Liver (tissue), 8 donors: ENCODE measurements at regions not wholly inside any gene's neighbourhood (a gene's known extent, or its start where the extent isn't known, plus 50 kb on each side); places are given as distances from the start of the nearest gene placed in this dataset.

ENCODE experiments used
- DNase-seq: peaks from one replicate; pipeline ENCODE4 v3.0.0-alpha.2; 2017; ENCODE audit warnings: low spot score
- H3K27ac ChIP-seq, 2 donors: one replicate each; pipeline ENCODE4 v1.7.0; 2013; ENCODE audit warnings: inconsistent platforms in 2 of 2, low read length in 2 of 2, control low read depth in 1 of 2, low read depth in 1 of 2, mild to moderate bottlenecking in 1 of 2
- H3K27me3 ChIP-seq, 4 donors: one replicate each; pipeline versions ENCODE4 v1.6.1 to v1.7.0; 2013; ENCODE audit warnings: low read length in 3 of 4, inconsistent platforms in 1 of 4, mild to moderate bottlenecking in 1 of 4, moderate library complexity in 1 of 4; ENCODE audit not compliant: control insufficient read depth in 4 of 4, insufficient read depth in 4 of 4
- H3K36me3 ChIP-seq, 4 donors: one replicate each; pipeline versions ENCODE4 v1.6.1 to v1.7.0; 2013; ENCODE audit warnings: low read length in 3 of 4, mild to moderate bottlenecking in 3 of 4, low read depth in 1 of 4, moderate library complexity in 1 of 4; ENCODE audit not compliant: control insufficient read depth in 4 of 4, insufficient read depth in 3 of 4
- H3K4me1 ChIP-seq, 4 donors: one replicate each; pipeline versions ENCODE4 v1.6.1 to v1.7.0; 2013; ENCODE audit warnings: low read length in 3 of 4, mild to moderate bottlenecking in 3 of 4, moderate library complexity in 1 of 4; ENCODE audit not compliant: control insufficient read depth in 4 of 4, insufficient read depth in 4 of 4
- H3K4me3 ChIP-seq, 3 donors: one replicate each; pipeline versions ENCODE4 v1.6.1 to v1.7.0; 2013; ENCODE audit warnings: low read length in 3 of 3, control low read depth in 1 of 3, low read depth in 1 of 3, mild to moderate bottlenecking in 1 of 3
- H3K9ac ChIP-seq, 2 donors: one replicate each; pipeline ENCODE4 v1.7.0; 2013; ENCODE audit warnings: low read length in 2 of 2, mild to moderate bottlenecking in 2 of 2, moderate library complexity in 2 of 2, control low read depth in 1 of 2, low read depth in 1 of 2
- H3K9me3 ChIP-seq, 4 donors: one replicate each; pipeline versions ENCODE4 v1.6.1 to v1.7.0; 2013; ENCODE audit warnings: low read length in 3 of 4; ENCODE audit not compliant: control insufficient read depth in 4 of 4
- CTCF ChIP-seq: fragments of 150-350 bp; IDR thresholded peaks from 2 replicates; pipeline ENCODE4 v1.5.1; 2017; ENCODE audit warnings: improper control_type of control experiment, low read depth, low read length; ENCODE audit not compliant: missing input control
- EGR1 ChIP-seq, 2 donors: IDR thresholded peaks; 2 replicates each; pipeline ENCODE4 v1.6.1; 2016 to 2018; ENCODE audit warnings: antibody characterized with exemption in 2 of 2, low read depth in 2 of 2
- FOXA1 ChIP-seq: IDR thresholded peaks from 2 replicates; pipeline ENCODE4 v1.6.1; 2016; ENCODE audit warnings: antibody characterized with exemption
- FOXA2 ChIP-seq: IDR thresholded peaks from 2 replicates; pipeline ENCODE4 v1.6.1; 2016; ENCODE audit warnings: antibody characterized with exemption
- GABPA ChIP-seq, 2 donors: IDR thresholded peaks in 1 of 2; conservative IDR thresholded peaks in 1 of 2; 2 replicates each; pipeline ENCODE4 v1.6.1; 2016; ENCODE audit warnings: antibody characterized with exemption in 2 of 2, mild to moderate bottlenecking in 1 of 2, moderate library complexity in 1 of 2
- HNF4A ChIP-seq, 2 donors: conservative IDR thresholded peaks; 2 replicates each; pipeline ENCODE4 v1.6.1; 2016; ENCODE audit warnings: antibody characterized with exemption in 2 of 2, mild to moderate bottlenecking in 2 of 2
- HNF4G ChIP-seq: IDR thresholded peaks from 2 replicates; pipeline ENCODE4 v1.6.1; 2016; ENCODE audit warnings: antibody characterized with exemption
- JUND ChIP-seq, 2 donors: IDR thresholded peaks; 2 replicates each; pipeline ENCODE4 v1.6.1; 2016; ENCODE audit warnings: antibody characterized with exemption in 2 of 2
- MAX ChIP-seq: IDR thresholded peaks from 2 replicates; pipeline ENCODE4 v1.6.1; 2016; ENCODE audit warnings: antibody characterized with exemption
- RAD21 ChIP-seq, 2 donors: IDR thresholded peaks; 2 replicates each; pipeline ENCODE4 v1.6.1; 2016; ENCODE audit warnings: antibody characterized with exemption in 2 of 2, mild to moderate bottlenecking in 2 of 2
- REST ChIP-seq: IDR thresholded peaks from 2 replicates; pipeline ENCODE4 v1.6.1; 2016; ENCODE audit warnings: antibody characterized with exemption, mild to moderate bottlenecking
- RXRA ChIP-seq, 2 donors: IDR thresholded peaks; 2 replicates each; pipeline ENCODE4 v1.6.1; 2017 to 2018; ENCODE audit warnings: antibody characterized with exemption in 2 of 2, mild to moderate bottlenecking in 1 of 2
- SP1 ChIP-seq: IDR thresholded peaks from 2 replicates; pipeline ENCODE4 v1.6.1; 2018; ENCODE audit warnings: antibody characterized with exemption, mild to moderate bottlenecking
- TAF1 ChIP-seq: conservative IDR thresholded peaks from 2 replicates; pipeline ENCODE4 v1.6.1; 2016; ENCODE audit warnings: antibody characterized with exemption, mild to moderate bottlenecking
- YY1 ChIP-seq: IDR thresholded peaks from 2 replicates; pipeline ENCODE4 v1.6.1; 2016; ENCODE audit warnings: antibody characterized with exemption, mild to moderate bottlenecking
- WGBS: extraction: QIAGEN DNeasy Blood & Tissue Kit; methylation state at CpG from one replicate; pipeline ENCODE4 v1.1.7; 2013; 5-methylcytosine and 5-hydroxymethylcytosine counted together
- donor health status: healthy.
- donor health status: healthy.
- donor health status: healthy.
- donor health status: healthy.
- donor health status: healthy.

DNA sequence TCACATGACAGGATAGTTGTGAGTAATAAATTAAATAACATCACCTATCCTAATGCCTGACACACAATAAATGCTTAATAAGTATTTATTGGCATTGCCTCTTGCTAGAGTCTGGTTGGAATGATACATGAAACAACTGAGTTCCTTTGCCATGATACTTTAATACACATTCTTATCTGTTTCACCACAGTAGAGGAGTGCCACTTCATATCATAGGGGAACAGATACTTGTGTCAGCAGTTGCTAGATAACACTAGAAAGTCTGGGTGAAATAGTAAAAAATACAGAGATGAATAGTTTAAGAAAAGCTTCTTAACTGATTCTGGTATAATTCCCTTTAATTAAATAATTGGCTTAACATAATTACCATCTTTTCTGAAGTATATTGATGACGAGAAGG, 380.0 kb upstream of the GOLIM4 start (continued):
- TF ChIP-seq REST = no peak
- no peak for TF ChIP-seq FOXA1
- no peak for TF ChIP-seq MAX
- TF ChIP-seq TAF1 = no peak
- no peak for TF ChIP-seq SP1
- no peak for TF ChIP-seq RXRA (IDR thresholded peaks at IDR 0.05)

DNA sequence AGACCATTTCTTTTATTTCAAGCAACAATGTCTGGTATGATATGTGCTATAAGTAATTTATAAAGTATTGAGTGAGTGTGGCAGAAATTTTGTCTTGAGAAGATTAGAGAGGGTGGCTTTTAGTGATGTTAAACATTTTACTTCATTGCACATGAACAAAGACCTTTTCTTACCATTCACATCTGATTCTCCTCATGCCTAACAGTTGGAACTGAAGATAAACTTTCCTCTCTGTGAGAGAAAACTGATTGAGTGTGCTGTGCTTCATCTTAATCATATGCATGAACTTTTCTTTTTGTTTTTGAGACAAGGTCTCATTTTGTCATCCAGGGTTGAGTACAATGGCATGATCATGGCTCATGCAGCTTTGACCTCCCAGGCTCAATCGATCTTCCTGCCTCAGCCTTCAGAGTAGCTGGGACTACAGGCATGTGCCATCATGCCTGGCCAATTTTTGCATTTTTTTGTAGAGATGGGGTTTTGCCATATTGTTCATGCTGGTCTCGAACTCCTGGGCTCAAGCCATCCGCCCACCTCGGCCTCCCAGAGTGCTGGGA, 377.7 kb upstream of the GOLIM4 start:
- DNase-seq = no peak
- Histone ChIP-seq H3K27ac (no peak overlapping the region), H3K4me3 (no peak overlapping the region), H3K9ac (no peak overlapping the region), H3K27me3 (no peaks in the 10 kb centered on the region), H3K9me3 (no peaks in the 10 kb centered on the region), H3K36me3 (no peaks in the 10 kb centered on the region), H3K4me1 (no peaks in the 10 kb centered on the region)
- WGBS = 86% methylated on average over 4 of the region's 4 CpGs
- TF ChIP-seq CTCF = no peak
- TF ChIP-seq GABPA (IDR thresholded peaks at IDR 0.05 in 1 of 2, conservative IDR thresholded peaks at IDR 0.05 in 1 of 2) = no peak
- no peak for TF ChIP-seq EGR1 (IDR thresholded peaks at IDR 0.05; ENCODE audit: low read depth in 2 of 2)
- no peak for TF ChIP-seq RAD21 (IDR thresholded peaks at IDR 0.05)
- no peak for TF ChIP-seq MAX
- no peak for TF ChIP-seq TAF1
- TF ChIP-seq FOXA2 = no peak
- TF ChIP-seq JUND (IDR thresholded peaks at IDR 0.05) = no peak
- no peak for TF ChIP-seq FOXA1
- TF ChIP-seq SP1 = no peak
- TF ChIP-seq REST = no peak
- TF ChIP-seq HNF4A (conservative IDR thresholded peaks at IDR 0.05) = no peak
- TF ChIP-seq HNF4G = no peak
- no peak for TF ChIP-seq YY1
